K562 (cell line): ENCODE measurements at regions not wholly inside any gene's neighbourhood (a gene's known extent, or its start where the extent isn't known, plus 50 kb on each side); places are given as distances from the start of the nearest gene placed in this dataset.

Experiments used
- ATAC-seq: fragments of 200-7000 bp; cut with Tn5 transposase; 3 replicates; pipeline ENCODE4 v1.9.1; 2020; ENCODE audit warnings: moderate library complexity
- BruUV-seq: library from RNA; stranded (reverse); fragments of 400-500 nt; replicated peaks from 2 replicates; lab custom pipeline; 2021; lab: Mats Ljungman, UMichigan
- CTCF ChIA-PET: fragments of 300-600 bp; formaldehyde crosslinking; extraction: SDS; loops from one replicate; lab custom pipeline; 2021; ENCODE audit warnings: low intra/inter-chr PET ratio; lab: Yijun Ruan, JAX
- POLR2A ChIA-PET: fragments of 300-600, 350-650 bp; sonication (Branson Sonifier 250); formaldehyde crosslinking; extraction: SDS; loops from one replicate; lab custom pipeline; 2021; ENCODE audit warnings: antibody characterized with exemption, inconsistent platforms; lab: Yijun Ruan, JAX
- DNase-seq, 4 experiments: peaks; one replicate each; pipeline versions ENCODE4 v3.0.0 to v3.0.0-alpha.2; 2011 to 2018; ENCODE audit warnings: low spot score in 3 of 4, mixed read lengths in 3 of 4; ENCODE audit errors: extremely low read depth in 1 of 4
- FAIRE-seq: peaks from 2 replicates; lab custom pipeline; 2011; peaks lifted over from hg19 to GRCh38; lab: Jason Lieb, UNC
- H2AFZ ChIP-seq: 2 replicates; pipeline ENCODE4 v1.6.0; 2011; ENCODE audit warnings: low read depth, low read length, control low read depth, inconsistent platforms
- H3K27ac ChIP-seq: fragments of 200-600 bp; 3 replicates; pipeline ENCODE4 v1.8.0; 2011; ENCODE audit warnings: low read depth, mild to moderate bottlenecking, control low read depth, inconsistent platforms, low read length, moderate library complexity, mixed read lengths; ENCODE audit errors: extremely low read depth
- H3K27me3 ChIP-seq, 2 experiments: fragments of 300-600 bp in 1 of 2; 2 replicates in 1 of 2; 3 replicates in 1 of 2; pipeline versions ENCODE4 v1.6.0 to v1.8.0; 2011; ENCODE audit warnings: inconsistent platforms in 2 of 2, low read length in 2 of 2, mild to moderate bottlenecking in 1 of 2, mixed read lengths in 1 of 2, moderate library complexity in 1 of 2; ENCODE audit not compliant: control insufficient read depth in 2 of 2, insufficient read depth in 2 of 2
- H3K36me3 ChIP-seq: fragments of 300-600 bp; 3 replicates; pipeline ENCODE4 v1.8.0; 2011; ENCODE audit warnings: mild to moderate bottlenecking, low read length, inconsistent platforms; ENCODE audit not compliant: control insufficient read depth, insufficient read depth
- H3K4me1 ChIP-seq, 2 experiments: fragments of 200-600 bp in 1 of 2; replicated peaks in 1 of 2; 2 replicates in 1 of 2; 3 replicates in 1 of 2; pipeline versions ENCODE4 v1.5.1 to v1.8.0; 2011; ENCODE audit warnings: inconsistent platforms in 2 of 2, low read length in 2 of 2, mild to moderate bottlenecking in 1 of 2, mixed read lengths in 1 of 2, moderate library complexity in 1 of 2; ENCODE audit not compliant: control insufficient read depth in 2 of 2, insufficient read depth in 2 of 2
- H3K4me2 ChIP-seq: 2 replicates; pipeline ENCODE4 v1.6.1; 2011; ENCODE audit warnings: low read length, control low read depth, inconsistent platforms, mixed read lengths; ENCODE audit not compliant: insufficient read depth
- H3K4me3 ChIP-seq: fragments of 200-600 bp; sonication (generic), shearing (Covaris generic); 2 replicates; pipeline ENCODE4 v1.5.1; 2016; ENCODE audit warnings: control low read depth, inconsistent platforms
- H3K79me2 ChIP-seq: fragments of 200-600 bp; 3 replicates; pipeline ENCODE4 v1.8.0; 2011; ENCODE audit warnings: low read length, inconsistent platforms; ENCODE audit not compliant: control insufficient read depth, insufficient read depth
- H3K9ac ChIP-seq, 2 experiments: 2 replicates each; pipeline versions ENCODE4 v1.6.0 to v1.6.1; 2011; ENCODE audit warnings: low read depth in 2 of 2, low read length in 2 of 2, control low read depth in 1 of 2, inconsistent platforms in 1 of 2, mild to moderate bottlenecking in 1 of 2, mixed read lengths in 1 of 2; ENCODE audit not compliant: insufficient read depth in 1 of 2
- H3K9me1 ChIP-seq: one replicate; pipeline ENCODE4 v1.6.0; 2011; ENCODE audit warnings: inconsistent platforms, mild to moderate bottlenecking, low read length, moderate library complexity; ENCODE audit not compliant: control insufficient read depth, insufficient read depth
- H3K9me3 ChIP-seq: replicated peaks from 2 replicates; pipeline ENCODE4 v1.5.1; 2011; ENCODE audit warnings: low read depth, low read length, inconsistent platforms; ENCODE audit not compliant: control insufficient read depth, insufficient read depth
- H4K20me1 ChIP-seq: replicated peaks from 2 replicates; pipeline ENCODE4 v1.6.1; 2011; ENCODE audit warnings: low read length, inconsistent platforms, mixed read lengths; ENCODE audit not compliant: control insufficient read depth, insufficient read depth
- BRF1 ChIP-seq: IDR thresholded peaks from 3 replicates; pipeline ENCODE4 v1.6.1; 2011; ENCODE audit warnings: borderline replicate concordance, mild to moderate bottlenecking; ENCODE audit not compliant: insufficient read length; ENCODE audit errors: extremely low read depth
- C11orf30 ChIP-seq: fragments of 450-650 bp; IDR thresholded peaks from 2 replicates; pipeline ENCODE4 v1.6.1; 2016; ENCODE audit warnings: low read depth, mild to moderate bottlenecking
- FOS ChIP-seq: IDR thresholded peaks from 3 replicates; pipeline ENCODE4 v1.6.1; 2011; ENCODE audit not compliant: insufficient read length; ENCODE audit errors: extremely low read depth
- MAFF ChIP-seq: IDR thresholded peaks from 2 replicates; pipeline ENCODE4 v1.6.1; 2012; ENCODE audit warnings: low read length, improper control_type of control experiment
- MAFG ChIP-seq: fragments of 450-650 bp; conservative IDR thresholded peaks from 2 replicates; pipeline ENCODE4 v1.6.1; 2016; ENCODE audit warnings: missing genetic modification characterization, missing compliant biosample characterization
- MAFK ChIP-seq: IDR thresholded peaks from 2 replicates; pipeline ENCODE4 v1.6.1; 2011; ENCODE audit warnings: low read length, improper control_type of control experiment
- SAP30 ChIP-seq: fragments of 200-600 bp; sonication (generic); IDR thresholded peaks from 2 replicates; pipeline ENCODE4 v1.6.1; 2012; ENCODE audit warnings: borderline replicate concordance, low read depth, mild to moderate bottlenecking, moderate library complexity, low read length, control low read depth, inconsistent platforms; ENCODE audit not compliant: insufficient read depth, poor library complexity, severe bottlenecking
- ZC3H8 ChIP-seq: fragments of 450-650 bp; IDR thresholded peaks from 2 replicates; pipeline ENCODE4 v1.6.1; 2017
- ZNF316 ChIP-seq: fragments of 450-650 bp; IDR thresholded peaks from 2 replicates; pipeline ENCODE4 v1.6.1; 2016
- WGBS: fragments of 100-300 bp; shearing (Covaris generic); methylation state at CpG from one replicate; pipeline ENCODE4 v1.1.6; 2016; ENCODE audit warnings: low coverage, mixed read lengths; ENCODE audit not compliant: insufficient coverage; ENCODE audit errors: missing lambda C conversion rate; 5-methylcytosine and 5-hydroxymethylcytosine counted together
- in situ Hi-C: fragments of 300-500 bp; cut with MboI; formaldehyde crosslinking; loops from 4 replicates; pipeline ENCODE4 v1.15.0; 2018; ENCODE audit warnings: inconsistent platforms, mixed read lengths
- intact Hi-C: fragments of 100-400 bp; cut with micrococcal nuclease; formaldehyde crosslinking; loops from 2 replicates; pipeline ENCODE4 v1.14.2; 2022

DNA sequence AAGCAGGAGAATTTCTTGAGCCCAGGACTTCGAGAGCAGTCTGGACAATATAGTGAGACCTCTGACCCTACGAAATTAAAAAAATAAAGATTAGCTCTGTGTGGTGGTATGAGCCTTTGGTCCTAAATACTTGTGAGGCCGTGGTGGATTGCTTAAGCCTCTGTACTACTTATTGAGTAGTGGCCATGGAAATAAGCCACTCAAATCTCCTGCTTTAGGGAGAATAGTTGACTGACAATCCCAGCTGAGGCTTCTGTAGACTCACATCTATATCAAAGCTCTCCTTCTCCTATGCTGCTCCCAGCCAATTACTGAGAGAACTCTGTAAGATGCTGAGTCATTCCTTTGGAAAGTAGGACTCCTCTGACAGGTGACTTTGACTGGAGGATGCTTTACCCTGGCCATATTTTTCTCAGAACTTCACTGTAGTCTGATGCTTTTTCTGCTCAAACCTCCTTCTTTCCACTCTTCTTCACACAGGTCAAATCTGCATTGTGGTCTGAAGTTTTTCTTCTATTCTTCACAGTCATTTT is 420.2 kb downstream of the SLC6A15 start:
- Histone ChIP-seq H3K9me1 (no peaks in the 10 kb centered on the region), H3K9ac (no peak overlapping the region), H3K27ac (no peak overlapping the region), H3K4me3 (no peak overlapping the region), H3K27me3 (no peaks in the 10 kb centered on the region), H3K4me1 (no peaks in the 10 kb centered on the region), H4K20me1 (no peaks in the 10 kb centered on the region), H3K36me3 (no peaks in the 10 kb centered on the region), H3K4me2 (no peak overlapping the region), H2AFZ (no peak overlapping the region), H3K9me3 (no peaks in the 10 kb centered on the region), H3K79me2 (no peaks in the 10 kb centered on the region)
- WGBS = 0% methylated on average over 3 of the region's 3 CpGs
- ATAC-seq (no peak), DNase-seq (no peak), FAIRE-seq (no peak)
- POLR2A ChIA-PET = no interaction called here
- intact Hi-C loops = no loop called here
- TF ChIP-seq MAFG = peak; percentile 28; the same call in 1 of the 2 replicates
- TF ChIP-seq FOS = no peak
- no peak for TF ChIP-seq ZC3H8
- in situ Hi-C loops = no loop called here
- CTCF ChIA-PET = no interaction called here
- no TSS peak for BruUV-seq

DNA sequence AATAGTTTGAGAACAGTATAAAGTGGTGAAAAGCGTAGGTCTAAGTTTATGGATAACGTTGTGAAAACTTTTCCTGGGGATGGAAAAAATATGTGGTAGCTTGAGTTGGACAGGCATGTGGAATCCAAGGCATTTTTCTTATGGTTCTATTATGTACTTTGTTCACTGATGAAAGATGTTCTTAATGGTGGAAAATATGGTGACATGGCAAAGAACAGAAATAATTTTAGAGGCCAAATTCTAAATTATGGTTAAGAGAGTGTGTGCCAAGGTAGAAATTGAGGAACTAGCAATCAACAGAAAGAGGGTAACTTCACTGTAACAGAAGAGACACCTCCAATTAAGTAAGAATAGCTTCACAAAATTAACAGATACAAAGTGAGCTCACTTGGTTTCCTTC is 427.8 kb downstream of the SLC6A15 start:
- no peak for ATAC-seq
- in situ Hi-C loops = no loop called here
- Histone ChIP-seq H3K36me3 (no peaks in the 10 kb centered on the region), H4K20me1 (no peaks in the 10 kb centered on the region), H3K4me1 (no peaks in the 10 kb centered on the region), H3K4me3 (no peak overlapping the region), H3K27me3 (no peaks in the 10 kb centered on the region), H3K9ac (no peak overlapping the region), H3K9me3 (no peaks in the 10 kb centered on the region), H3K79me2 (no peaks in the 10 kb centered on the region)
- BruUV-seq = no TSS peak
- CTCF ChIA-PET = no interaction called here
- DNase-seq = no peak
- WGBS = 0% methylated on average over 2 of the region's 2 CpGs
- POLR2A ChIA-PET = no interaction called here
- no peak for FAIRE-seq
- intact Hi-C loops = no loop called here
- TF ChIP-seq MAFF = peak; percentile 80
- no peak for TF ChIP-seq BRF1
- TF ChIP-seq MAFK = peak; percentile 87
- no peak for TF ChIP-seq SAP30
- TF ChIP-seq MAFG = peak; percentile 67
- TF ChIP-seq C11orf30 = peak; percentile 37; the same call in 1 of the 2 replicates
- peak; percentile 70 for TF ChIP-seq ZNF316
- TF ChIP-seq, all 486 proteins: peak for 5
- H3K27ac ChIP-seq = no peak overlapping the region
- no peak overlapping the region for H3K4me2 ChIP-seq
- H2AFZ ChIP-seq = no peak overlapping the region
- no peaks in the 10 kb centered on the region for H3K9me1 ChIP-seq
